ENCODE measurements at regions not wholly inside any gene's neighbourhood (a gene's known extent, or its start where the extent isn't known, plus 50 kb on each side); places are given as distances from the start of the nearest gene placed in this dataset.

DNA sequence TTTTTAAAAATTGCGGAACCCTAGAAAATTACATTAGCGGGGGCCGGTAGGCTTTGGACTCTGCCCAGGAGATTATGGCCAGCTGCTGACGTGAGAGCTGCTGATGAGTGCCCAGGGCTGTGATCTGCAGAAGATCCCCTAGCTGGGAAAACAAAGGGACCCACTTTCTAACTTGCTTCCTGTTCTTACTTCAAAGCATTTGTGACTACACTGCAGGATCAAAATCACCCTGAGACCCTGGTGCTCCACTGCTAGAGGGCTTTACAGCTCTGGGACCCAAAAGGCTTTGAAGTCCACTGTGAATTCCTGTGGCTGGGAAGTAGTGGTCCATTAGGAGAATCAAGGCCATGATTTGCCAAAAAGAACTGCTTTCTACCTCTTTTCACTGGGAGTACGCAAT, 499.4 kb upstream of the AKR1E2 start:
- no peak for DNase-seq (ENCODE audit: low spot score)
- Histone ChIP-seq H3K4me3 (no peak overlapping the region), H3K27ac (no peak overlapping the region)
- TF ChIP-seq, protein P1, sequence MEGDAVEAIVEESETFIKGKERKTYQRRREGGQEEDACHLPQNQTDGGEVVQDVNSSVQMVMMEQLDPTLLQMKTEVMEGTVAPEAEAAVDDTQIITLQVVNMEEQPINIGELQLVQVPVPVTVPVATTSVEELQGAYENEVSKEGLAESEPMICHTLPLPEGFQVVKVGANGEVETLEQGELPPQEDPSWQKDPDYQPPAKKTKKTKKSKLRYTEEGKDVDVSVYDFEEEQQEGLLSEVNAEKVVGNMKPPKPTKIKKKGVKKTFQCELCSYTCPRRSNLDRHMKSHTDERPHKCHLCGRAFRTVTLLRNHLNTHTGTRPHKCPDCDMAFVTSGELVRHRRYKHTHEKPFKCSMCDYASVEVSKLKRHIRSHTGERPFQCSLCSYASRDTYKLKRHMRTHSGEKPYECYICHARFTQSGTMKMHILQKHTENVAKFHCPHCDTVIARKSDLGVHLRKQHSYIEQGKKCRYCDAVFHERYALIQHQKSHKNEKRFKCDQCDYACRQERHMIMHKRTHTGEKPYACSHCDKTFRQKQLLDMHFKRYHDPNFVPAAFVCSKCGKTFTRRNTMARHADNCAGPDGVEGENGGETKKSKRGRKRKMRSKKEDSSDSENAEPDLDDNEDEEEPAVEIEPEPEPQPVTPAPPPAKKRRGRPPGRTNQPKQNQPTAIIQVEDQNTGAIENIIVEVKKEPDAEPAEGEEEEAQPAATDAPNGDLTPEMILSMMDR (IDR thresholded peaks at IDR 0.05): no peak

DNA sequence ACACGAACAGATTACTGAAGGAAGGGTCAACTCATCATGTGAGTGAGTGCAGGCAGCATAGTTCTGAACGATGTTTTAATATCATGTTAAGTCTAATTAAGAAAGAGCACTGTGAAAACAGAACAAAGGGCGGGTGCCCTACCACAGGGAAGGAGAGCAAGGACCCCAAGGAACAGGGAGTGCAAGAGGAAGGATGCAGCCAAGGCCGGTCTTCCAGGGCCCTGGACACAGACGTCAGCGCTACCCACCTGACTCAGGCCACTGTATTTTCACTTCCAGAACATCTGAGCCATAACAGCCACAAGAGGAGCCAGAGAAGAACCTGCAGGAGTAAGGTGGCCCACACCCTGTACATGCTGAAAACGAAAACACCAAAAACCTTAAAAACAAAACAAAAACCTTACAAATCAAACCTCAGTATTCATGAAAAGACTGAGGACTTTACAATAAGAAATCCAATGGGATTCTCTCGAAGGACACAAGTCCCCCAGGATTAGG, 506.1 kb upstream of the AKR1E2 start:
- TF ChIP-seq, protein P1 (IDR thresholded peaks at IDR 0.05): no peak
- DNase-seq (ENCODE audit: low spot score): no peak
- Histone ChIP-seq H3K27ac (no peak overlapping the region), H3K4me3 (no peak overlapping the region)

DNA sequence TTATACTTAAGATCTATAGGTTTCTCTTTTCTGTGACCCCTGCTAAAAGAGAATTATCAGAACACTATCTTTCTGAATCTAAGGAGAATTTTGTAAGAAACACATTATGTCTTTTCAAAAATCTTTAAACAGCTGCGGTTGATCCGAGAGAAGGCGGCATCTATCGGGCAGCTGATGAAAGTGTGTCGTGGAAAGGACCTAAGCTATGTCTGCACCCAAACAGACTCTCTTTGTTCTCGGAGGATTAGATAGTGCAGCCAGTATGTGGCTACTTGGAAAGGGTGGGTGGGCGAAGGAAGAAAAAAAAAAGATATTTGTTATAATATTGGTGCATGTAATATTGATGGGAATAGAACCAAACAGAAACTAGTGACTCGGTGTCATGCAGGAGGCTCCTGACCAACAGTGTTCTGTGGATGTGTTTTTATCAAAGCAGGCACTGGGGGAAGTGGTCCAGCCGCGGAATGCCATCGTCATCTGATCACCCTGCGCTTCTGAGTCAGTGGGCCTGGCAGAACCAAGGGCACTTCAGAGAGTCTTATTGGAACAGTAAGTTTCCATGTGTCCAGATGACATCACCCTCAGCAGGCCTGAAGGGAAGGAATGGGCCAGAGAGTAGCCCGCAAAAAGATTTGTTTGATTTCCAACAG, 509.7 kb upstream of the AKR1E2 start:
- peak overlapping the region; percentile 6 to 40 for H3K27ac ChIP-seq
- DNase-seq (ENCODE audit: low spot score): peak; percentile 85
- TF ChIP-seq, protein P1 (IDR thresholded peaks at IDR 0.05): no peak
- peak overlapping the region; percentile 9 for H3K4me3 ChIP-seq

DNA sequence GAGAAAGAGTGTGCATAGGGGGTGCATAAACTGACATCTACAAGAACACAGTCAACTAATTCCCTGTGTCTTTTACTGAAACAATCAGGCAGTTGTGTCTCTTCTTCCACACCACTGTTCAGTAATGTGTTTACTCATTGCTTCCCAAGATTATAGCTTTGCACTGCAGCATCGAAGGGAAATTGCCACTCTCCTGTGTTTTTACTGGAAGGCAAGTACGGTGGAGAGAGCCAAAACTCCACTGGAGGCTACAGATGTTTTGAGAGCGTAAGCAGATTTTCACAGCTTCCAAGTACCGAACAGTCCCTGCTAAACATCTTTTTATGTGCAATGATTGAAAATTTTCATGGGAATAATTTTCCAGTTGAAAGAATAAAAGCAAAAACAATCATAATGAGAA, 510.5 kb upstream of the AKR1E2 start:
- no peak for DNase-seq (ENCODE audit: low spot score)
- Histone ChIP-seq H3K4me3 (peak overlapping the region; percentile 40), H3K27ac (peak overlapping the region; percentile 6 to 40)
- TF ChIP-seq, protein P1 (IDR thresholded peaks at IDR 0.05): no peak

DNA sequence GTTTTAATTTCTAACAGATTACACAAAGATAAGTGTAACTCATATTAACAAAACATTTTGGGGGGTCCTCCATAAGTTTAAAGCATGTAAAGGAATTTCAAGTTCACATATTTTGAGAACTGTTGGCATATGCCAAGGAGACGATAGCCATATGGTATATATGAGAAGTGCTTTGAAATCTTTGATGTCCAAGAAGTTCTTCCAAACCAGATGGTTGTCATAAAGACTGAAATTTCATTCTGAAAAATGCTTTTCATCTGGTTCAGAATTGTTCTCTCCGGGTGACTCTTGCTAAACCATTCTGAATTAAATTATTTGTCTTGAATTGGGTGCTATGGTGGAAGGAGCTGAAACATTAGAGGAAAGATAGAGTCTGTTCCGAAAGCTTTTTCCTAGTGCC, 513.0 kb upstream of the AKR1E2 start:
- DNase-seq (ENCODE audit: low spot score): no peak
- H3K4me3 ChIP-seq: no peak overlapping the region
- TF ChIP-seq, protein P1 (IDR thresholded peaks at IDR 0.05): no peak
- H3K27ac ChIP-seq: no peak overlapping the region

DNA sequence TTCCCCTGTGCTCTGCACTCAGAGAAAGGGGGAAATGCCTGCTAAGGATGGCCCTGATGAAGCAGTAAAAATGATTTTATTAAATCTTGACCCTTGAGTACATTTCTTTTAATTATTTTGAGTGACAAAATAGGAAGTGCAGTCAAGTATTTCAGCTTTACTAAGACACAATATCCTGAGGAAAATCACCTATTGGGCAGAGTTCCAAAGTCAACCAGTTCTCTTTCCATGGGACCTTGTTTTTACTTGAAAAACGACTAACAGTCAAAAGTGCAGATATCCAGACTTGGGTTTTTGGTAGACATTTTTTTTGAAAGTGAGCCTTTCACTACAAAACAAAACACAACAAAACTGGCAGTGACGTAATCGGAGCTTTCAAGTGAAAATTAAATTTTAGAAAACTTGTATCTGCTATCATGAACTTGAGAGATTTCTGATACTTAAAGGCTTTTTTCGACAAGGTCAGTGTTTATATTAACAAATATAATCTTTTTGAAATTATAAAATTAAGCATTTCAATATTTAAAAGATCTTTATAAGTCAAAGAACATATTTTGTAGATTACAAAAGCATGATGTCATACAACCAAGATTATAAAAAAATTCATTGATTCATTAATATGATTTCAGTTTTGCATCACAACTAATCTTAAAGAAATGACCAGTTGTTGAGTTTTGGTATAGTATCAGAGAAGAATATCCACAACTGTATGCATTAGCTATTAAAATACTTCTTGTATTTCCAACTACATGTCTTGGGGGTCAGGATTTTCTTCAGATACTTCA, 513.8 kb upstream of the AKR1E2 start:
- H3K27ac ChIP-seq: no peak overlapping the region
- DNase-seq (ENCODE audit: low spot score): no peak
- TF ChIP-seq, protein P1 (IDR thresholded peaks at IDR 0.05): no peak

More for the DNA sequence above, 513.8 kb upstream of the AKR1E2 start:
- no peak overlapping the region for H3K4me3 ChIP-seq
